Caco-2 (cell line): ENCODE measurements at regions not wholly inside any gene's neighbourhood (a gene's known extent, or its start where the extent isn't known, plus 50 kb on each side); places are given as distances from the start of the nearest gene placed in this dataset.

ENCODE experiments used
- BruUV-seq: library from RNA; stranded (reverse); fragments of 400-500 nt; replicated peaks from 2 replicates; lab custom pipeline; 2021; lab: Mats Ljungman, UMichigan
- CTCF ChIA-PET: fragments of 300-600 bp; sonication (Branson Sonifier 250); formaldehyde crosslinking; loops from one replicate; lab custom pipeline; 2022; ENCODE audit warnings: antibody characterized with exemption; lab: Charles Lee
- POLR2A ChIA-PET: fragments of 300-600 bp; sonication (Branson Sonifier 250); formaldehyde crosslinking; loops from one replicate; lab custom pipeline; 2022; ENCODE audit warnings: antibody characterized with exemption; lab: Charles Lee
- DNase-seq, 2 experiments: peaks; one replicate each; pipeline versions ENCODE4 v3.0.0 to v3.0.0-alpha.2; 2020 to 2022
- H3K27me3 ChIP-seq: replicated peaks from 2 replicates; pipeline ENCODE4 v1.6.0; 2011; ENCODE audit warnings: low read length; ENCODE audit not compliant: control insufficient read depth, insufficient read depth
- H3K36me3 ChIP-seq: 2 replicates; pipeline ENCODE4 v1.5.1; 2011; ENCODE audit warnings: low read length; ENCODE audit not compliant: control insufficient read depth, insufficient read depth
- H3K4me1 ChIP-seq: fragments of 250-450 bp; sonication (Bioruptor Pico); 2 replicates; pipeline ENCODE4 v1.5.1; 2020; ENCODE audit warnings: mild to moderate bottlenecking
- H3K4me3 ChIP-seq: 2 replicates; pipeline ENCODE4 v1.5.1; 2011; ENCODE audit warnings: low read depth, mild to moderate bottlenecking, control low read depth, low read length
- H3K9me3 ChIP-seq: fragments of 250-450 bp; sonication (Bioruptor Pico); 2 replicates; pipeline ENCODE4 v1.5.1; 2020; ENCODE audit warnings: mild to moderate bottlenecking, moderate library complexity
- H3K27ac Mint-ChIP-seq: one replicate; pipeline ENCODE4 v1.8.0; 2022; ENCODE audit warnings: mixed read lengths; ENCODE audit not compliant: unreplicated experiment
- H3K27me3 Mint-ChIP-seq: one replicate; pipeline ENCODE4 v1.8.0; 2022; ENCODE audit warnings: mixed read lengths; ENCODE audit not compliant: insufficient read depth, unreplicated experiment
- H3K36me3 Mint-ChIP-seq: one replicate; pipeline ENCODE4 v1.8.0; 2022; ENCODE audit warnings: mild to moderate bottlenecking, mixed read lengths; ENCODE audit not compliant: insufficient read depth, unreplicated experiment
- H3K4me1 Mint-ChIP-seq: one replicate; pipeline ENCODE4 v1.8.0; 2022; ENCODE audit warnings: low read depth, mixed read lengths; ENCODE audit not compliant: unreplicated experiment
- H3K4me3 Mint-ChIP-seq: one replicate; pipeline ENCODE4 v1.8.0; 2022; ENCODE audit warnings: mild to moderate bottlenecking, moderate library complexity, mixed read lengths; ENCODE audit not compliant: unreplicated experiment
- H3K9me3 Mint-ChIP-seq: one replicate; pipeline ENCODE4 v1.8.0; 2022; ENCODE audit warnings: mixed read lengths; ENCODE audit not compliant: unreplicated experiment
- intact Hi-C: fragments of 100-400 bp; cut with micrococcal nuclease; formaldehyde crosslinking; loops from one replicate; pipeline ENCODE4 v1.10.0; 2022; ENCODE audit not compliant: unreplicated experiment
- TF ChIP-seq, protein P1 (sequence below), 2 experiments: fragments of 200-600 bp in 1 of 2; IDR thresholded peaks; 1 replicate in 1 of 2; 2 replicates in 1 of 2; pipeline versions ENCODE4 v1.5.1 to v1.8.0; 2011 to 2022; ENCODE audit warnings: antibody characterized with exemption in 1 of 2, control low read depth in 1 of 2, inconsistent platforms in 1 of 2, low read depth in 1 of 2, low read length in 1 of 2, mild to moderate bottlenecking in 1 of 2, moderate library complexity in 1 of 2; ENCODE audit not compliant: insufficient read depth in 1 of 2, severe bottlenecking in 1 of 2, unreplicated experiment in 1 of 2

- Mint-ChIP-seq H3K27me3 (no peaks in the 10 kb centered on the region), H3K4me1 (no peaks in the 10 kb centered on the region), H3K4me3 (no peak overlapping the region), H3K27ac (no peak overlapping the region), H3K9me3 (peaks cover 6% of the 10 kb centered on the region), H3K36me3 (no peaks in the 10 kb centered on the region)
- TF ChIP-seq, protein P1, sequence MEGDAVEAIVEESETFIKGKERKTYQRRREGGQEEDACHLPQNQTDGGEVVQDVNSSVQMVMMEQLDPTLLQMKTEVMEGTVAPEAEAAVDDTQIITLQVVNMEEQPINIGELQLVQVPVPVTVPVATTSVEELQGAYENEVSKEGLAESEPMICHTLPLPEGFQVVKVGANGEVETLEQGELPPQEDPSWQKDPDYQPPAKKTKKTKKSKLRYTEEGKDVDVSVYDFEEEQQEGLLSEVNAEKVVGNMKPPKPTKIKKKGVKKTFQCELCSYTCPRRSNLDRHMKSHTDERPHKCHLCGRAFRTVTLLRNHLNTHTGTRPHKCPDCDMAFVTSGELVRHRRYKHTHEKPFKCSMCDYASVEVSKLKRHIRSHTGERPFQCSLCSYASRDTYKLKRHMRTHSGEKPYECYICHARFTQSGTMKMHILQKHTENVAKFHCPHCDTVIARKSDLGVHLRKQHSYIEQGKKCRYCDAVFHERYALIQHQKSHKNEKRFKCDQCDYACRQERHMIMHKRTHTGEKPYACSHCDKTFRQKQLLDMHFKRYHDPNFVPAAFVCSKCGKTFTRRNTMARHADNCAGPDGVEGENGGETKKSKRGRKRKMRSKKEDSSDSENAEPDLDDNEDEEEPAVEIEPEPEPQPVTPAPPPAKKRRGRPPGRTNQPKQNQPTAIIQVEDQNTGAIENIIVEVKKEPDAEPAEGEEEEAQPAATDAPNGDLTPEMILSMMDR (IDR thresholded peaks at IDR 0.05; ENCODE audit: insufficient read depth in 1 of 2, low read depth in 1 of 2, low read length in 1 of 2, severe bottlenecking in 1 of 2, unreplicated experiment in 1 of 2): no peak
- BruUV-seq: no TSS peak
- Histone ChIP-seq H3K4me1 (no peaks in the 10 kb centered on the region), H3K4me3 (no peak overlapping the region), H3K9me3 (no peaks in the 10 kb centered on the region), H3K27me3 (no peaks in the 10 kb centered on the region), H3K36me3 (no peaks in the 10 kb centered on the region)
- intact Hi-C loops: no loop called here
- POLR2A ChIA-PET: no interaction called here
- DNase-seq: no peak
- CTCF ChIA-PET: no interaction called here
Measured at GRCh38 chr15:62922514-62922913, 120.0 kb upstream of the TPM1 start.

- Mint-ChIP-seq H3K27ac (no peak overlapping the region), H3K9me3 (no peaks in the 10 kb centered on the region), H3K27me3 (no peaks in the 10 kb centered on the region), H3K36me3 (no peaks in the 10 kb centered on the region), H3K4me3 (no peak overlapping the region), H3K4me1 (peaks cover 12% of the 10 kb centered on the region)
- no peaks in the 10 kb centered on the region for H3K36me3 ChIP-seq
- H3K4me1 ChIP-seq: no peaks in the 10 kb centered on the region; the same call in none of the 2 replicates
- DNase-seq: no peak
- no peaks in the 10 kb centered on the region for H3K9me3 ChIP-seq
- H3K27me3 ChIP-seq: no peaks in the 10 kb centered on the region
- POLR2A ChIA-PET: no interaction called here
- intact Hi-C loops: no loop called here
- TF ChIP-seq, protein P1 (IDR thresholded peaks at IDR 0.05; ENCODE audit: insufficient read depth in 1 of 2, low read depth in 1 of 2, low read length in 1 of 2, severe bottlenecking in 1 of 2, unreplicated experiment in 1 of 2): no peak
- no peak overlapping the region for H3K4me3 ChIP-seq
- CTCF ChIA-PET: interaction anchor here (0.6 kb wide), 1 partner anchor 38 kb away, joined by 4 read pairs; no protein-coding TSS in a partner anchor
- no TSS peak for BruUV-seq
Measured at GRCh38 chr15:62925875-62926274, 116.7 kb upstream of the TPM1 start.

DNA sequence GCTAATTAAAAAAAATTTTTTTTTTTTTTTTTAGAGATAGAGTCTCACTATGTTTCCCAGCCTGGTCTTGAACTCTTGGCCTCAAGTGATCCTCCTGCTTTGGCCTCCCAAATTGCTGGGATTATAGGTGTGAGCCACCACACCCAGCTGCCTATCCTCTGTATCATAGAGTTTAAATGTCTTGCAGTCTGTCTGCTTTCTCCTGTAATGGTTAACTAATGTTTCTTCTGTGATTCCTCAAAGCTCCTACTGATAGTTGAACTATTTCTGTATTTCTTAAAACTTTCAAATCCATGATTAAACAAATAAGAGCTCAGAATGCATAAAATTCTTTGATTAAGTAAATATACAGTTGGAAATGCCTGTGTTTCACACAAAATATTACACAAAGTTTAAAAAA lies 115.4 kb upstream of the TPM1 start:
- H3K4me3 ChIP-seq: no peak overlapping the region
- POLR2A ChIA-PET: interaction anchor here (0.6 to 0.7 kb wide), 2 partner anchors 67 to 74 kb away, joined by 3 to 4 read pairs; no protein-coding TSS in a partner anchor
- Mint-ChIP-seq H3K36me3 (no peaks in the 10 kb centered on the region), H3K4me3 (no peak overlapping the region), H3K9me3 (no peaks in the 10 kb centered on the region), H3K27ac (no peak overlapping the region), H3K27me3 (no peaks in the 10 kb centered on the region), H3K4me1 (peaks cover 12% of the 10 kb centered on the region)
- H3K4me1 ChIP-seq: no peaks in the 10 kb centered on the region; the same call in none of the 2 replicates
- intact Hi-C loops: no loop called here
- BruUV-seq: no TSS peak
- H3K9me3 ChIP-seq: no peaks in the 10 kb centered on the region
- DNase-seq: no peak
- no peaks in the 10 kb centered on the region for H3K27me3 ChIP-seq
- CTCF ChIA-PET: no interaction called here
- TF ChIP-seq, protein P1 (IDR thresholded peaks at IDR 0.05; ENCODE audit: insufficient read depth in 1 of 2, low read depth in 1 of 2, low read length in 1 of 2, severe bottlenecking in 1 of 2, unreplicated experiment in 1 of 2): no peak
- no peaks in the 10 kb centered on the region for H3K36me3 ChIP-seq
